HUES6 (cell line): ENCODE measurements at regions not wholly inside any gene's neighbourhood (a gene's known extent, or its start where the extent isn't known, plus 50 kb on each side); places are given as distances from the start of the nearest gene placed in this dataset.

Source experiments
- H3K27ac ChIP-seq: 2 replicates; pipeline ENCODE4 v1.7.0; 2013; ENCODE audit warnings: low read depth, mild to moderate bottlenecking, low read length, inconsistent platforms
- H3K27me3 ChIP-seq: 2 replicates; pipeline ENCODE4 v1.6.1; 2013; ENCODE audit warnings: low read length; ENCODE audit not compliant: control insufficient read depth, insufficient read depth
- H3K36me3 ChIP-seq: 2 replicates; pipeline ENCODE4 v1.6.1; 2013; ENCODE audit warnings: low read length; ENCODE audit not compliant: control insufficient read depth, insufficient read depth
- H3K4me1 ChIP-seq: 2 replicates; pipeline ENCODE4 v1.6.1; 2013; ENCODE audit warnings: low read length; ENCODE audit not compliant: control insufficient read depth, insufficient read depth
- H3K4me3 ChIP-seq: 2 replicates; pipeline ENCODE4 v1.5.1; 2013; ENCODE audit warnings: low read depth, low read length
- H3K9ac ChIP-seq: one replicate; pipeline ENCODE4 v1.6.1; 2013; ENCODE audit warnings: mild to moderate bottlenecking, low read length
- H3K9me3 ChIP-seq: 2 replicates; pipeline ENCODE4 v1.6.1; 2013; ENCODE audit warnings: low read depth, low read length; ENCODE audit not compliant: control insufficient read depth, insufficient read depth

DNA sequence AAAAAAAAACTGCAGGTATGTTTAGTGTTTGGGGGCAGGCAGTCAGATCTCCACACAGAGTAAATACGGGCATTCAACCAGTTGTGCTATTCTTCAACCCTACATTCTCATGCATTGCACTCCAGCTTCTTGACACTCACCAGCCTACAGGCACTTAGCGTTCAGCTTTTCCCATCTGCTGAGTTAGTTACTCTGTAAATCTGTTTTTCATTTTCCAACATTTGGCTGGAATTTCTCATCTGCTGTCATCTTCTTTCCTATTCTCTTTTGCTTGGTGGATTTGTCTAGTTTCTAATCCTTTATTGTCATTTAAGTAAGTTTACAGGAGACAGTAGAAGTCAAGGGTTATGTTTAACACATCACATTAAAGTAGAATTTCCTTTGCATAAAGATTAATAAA is 1318.9 kb downstream of the OLFM4 start:
- no peaks in the 10 kb centered on the region for H3K27me3 ChIP-seq

DNA sequence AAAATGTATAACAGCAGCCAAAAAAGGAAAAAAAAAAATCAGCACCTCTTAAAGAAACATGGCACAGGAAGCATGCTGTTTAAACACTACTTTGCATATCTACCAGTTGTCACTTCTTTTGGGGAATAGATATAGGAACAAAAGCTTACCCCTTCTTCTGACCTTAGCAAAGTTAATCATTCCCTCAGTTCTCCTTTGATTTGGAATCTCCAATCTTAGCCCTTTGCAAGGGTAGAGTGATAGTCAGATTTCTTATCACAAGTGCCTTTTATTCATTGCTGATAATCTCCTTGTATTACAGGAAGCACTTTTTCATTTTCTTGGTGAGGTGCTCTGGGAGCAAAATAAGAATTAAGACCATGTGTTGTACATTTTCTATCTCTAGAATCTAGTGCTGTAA is 1327.6 kb downstream of the OLFM4 start:
- peaks cover 40% of the 10 kb centered on the region for H3K4me1 ChIP-seq
- H3K27ac ChIP-seq, result peak overlapping the region; percentile 69
- H3K36me3 ChIP-seq, result no peaks in the 10 kb centered on the region
- H3K9ac ChIP-seq, result peak overlapping the region; percentile 29
- no peaks in the 10 kb centered on the region for H3K27me3 ChIP-seq
- H3K9me3 ChIP-seq, result no peaks in the 10 kb centered on the region; the same call in 1 of the 2 replicates
- H3K4me3 ChIP-seq, result peak overlapping the region; percentile 12

More for the DNA sequence above, 1318.9 kb downstream of the OLFM4 start:
- Histone ChIP-seq H3K9ac (no peak overlapping the region), H3K36me3 (peaks cover 11% of the 10 kb centered on the region; the same call in 1 of the 2 replicates), H3K4me3 (no peak overlapping the region), H3K4me1 (no peaks in the 10 kb centered on the region), H3K27ac (no peak overlapping the region), H3K9me3 (no peaks in the 10 kb centered on the region)

DNA sequence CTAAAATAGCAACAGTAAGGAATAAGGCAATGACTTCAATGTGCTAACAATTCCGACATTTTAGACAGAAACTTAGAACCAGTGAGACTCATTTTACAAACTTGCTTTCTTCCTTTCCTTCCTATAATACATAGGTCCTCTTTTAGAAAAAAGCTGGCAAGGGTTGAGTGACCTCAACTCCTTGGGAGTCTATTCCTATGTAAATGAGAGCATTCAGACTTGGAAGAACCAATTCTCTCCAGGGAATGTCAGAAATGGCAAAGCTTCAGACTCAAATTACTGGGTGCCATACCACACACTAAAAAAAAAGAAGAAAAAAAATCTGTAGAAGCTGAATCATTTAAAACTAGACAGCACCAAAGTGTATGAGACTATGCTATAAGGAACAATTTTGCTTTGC is 1328.2 kb downstream of the OLFM4 start:
- Histone ChIP-seq H3K27me3 (no peaks in the 10 kb centered on the region), H3K4me1 (peaks cover 40% of the 10 kb centered on the region), H3K27ac (peak overlapping the region; percentile 69), H3K4me3 (peak overlapping the region; percentile 29), H3K36me3 (no peaks in the 10 kb centered on the region), H3K9me3 (no peaks in the 10 kb centered on the region; the same call in 1 of the 2 replicates), H3K9ac (peak overlapping the region; percentile 29)

DNA sequence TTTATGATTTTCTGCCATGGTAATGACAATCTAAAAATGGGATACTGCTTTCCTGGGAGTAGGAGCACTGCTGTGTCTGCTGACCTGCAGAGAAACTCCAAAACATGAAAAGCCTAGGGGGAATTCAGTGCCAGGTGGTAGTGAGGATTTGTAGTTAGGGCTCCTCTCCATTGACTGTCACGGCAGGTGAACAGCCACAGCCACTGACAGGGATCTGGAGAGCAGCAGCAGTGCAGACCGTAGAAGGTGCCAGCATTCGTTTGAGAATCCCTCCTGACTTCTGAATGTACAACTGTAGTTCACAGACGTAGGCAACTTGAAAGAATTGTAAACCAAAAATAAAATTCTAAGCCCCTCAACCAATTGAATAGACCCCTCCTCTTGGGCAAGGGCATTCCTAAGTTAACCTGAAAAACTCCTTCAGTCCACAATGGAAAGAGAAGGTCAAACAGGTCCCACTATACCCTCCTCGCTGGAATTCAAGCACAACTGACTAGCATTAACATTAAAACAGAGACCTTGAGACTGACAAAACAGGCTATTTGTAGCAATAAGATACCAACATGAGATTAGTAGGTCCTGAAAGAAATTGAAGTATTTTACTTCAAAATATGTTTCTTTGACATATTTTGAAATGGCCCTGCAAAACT is 1328.8 kb downstream of the OLFM4 start:
- Histone ChIP-seq H3K9ac (no peak overlapping the region), H3K27ac (peak overlapping the region; percentile 69), H3K36me3 (no peaks in the 10 kb centered on the region), H3K4me1 (peaks cover 40% of the 10 kb centered on the region), H3K27me3 (no peaks in the 10 kb centered on the region), H3K4me3 (peak overlapping the region; percentile 29; the same call in 1 of the 2 replicates), H3K9me3 (no peaks in the 10 kb centered on the region; the same call in 1 of the 2 replicates)

DNA sequence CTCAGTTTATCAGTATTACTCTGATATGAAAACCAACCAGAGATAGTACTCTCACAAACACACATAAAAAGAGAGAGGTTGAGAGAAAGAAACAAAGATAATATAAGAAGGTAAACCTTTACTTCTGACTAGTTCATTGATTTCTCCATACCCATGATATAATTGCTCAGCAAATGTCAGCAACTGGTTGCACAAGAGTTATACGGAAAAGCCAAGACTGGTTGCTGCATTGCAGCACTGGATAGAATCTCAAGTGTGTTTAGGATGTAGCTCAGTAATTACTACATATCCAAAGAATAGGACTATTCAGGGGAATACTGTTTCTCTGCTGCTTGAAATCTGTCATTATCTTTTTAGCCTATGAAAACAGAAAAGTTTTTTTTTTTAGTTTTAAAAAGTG is 1332.8 kb downstream of the OLFM4 start:
- no peak overlapping the region for H3K9ac ChIP-seq

DNA sequence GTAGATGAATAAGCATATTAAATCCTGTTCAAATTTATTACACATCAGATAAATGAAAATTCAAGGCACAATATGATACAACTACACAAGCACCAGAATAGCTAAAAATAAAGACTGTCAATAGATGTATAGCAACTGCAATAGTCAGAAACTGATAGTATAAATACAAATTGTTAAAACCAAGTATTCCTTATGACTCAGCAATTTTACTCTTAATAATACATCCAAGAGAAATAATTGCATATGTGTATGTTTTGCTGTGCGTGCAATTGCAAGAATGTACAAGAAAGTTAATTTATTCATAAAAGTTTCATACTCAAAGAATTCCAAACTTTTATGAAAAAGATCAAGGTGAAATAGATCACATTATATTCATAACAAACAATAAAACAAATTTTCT is 1338.1 kb downstream of the OLFM4 start:
- H3K4me3 ChIP-seq, result no peak overlapping the region
- H3K9me3 ChIP-seq, result no peaks in the 10 kb centered on the region
- no peaks in the 10 kb centered on the region for H3K4me1 ChIP-seq
- no peaks in the 10 kb centered on the region for H3K27me3 ChIP-seq
- no peaks in the 10 kb centered on the region for H3K36me3 ChIP-seq
- no peak overlapping the region for H3K27ac ChIP-seq
- no peak overlapping the region for H3K9ac ChIP-seq

More for the DNA sequence above, 1332.8 kb downstream of the OLFM4 start:
- no peaks in the 10 kb centered on the region for H3K36me3 ChIP-seq
- no peak overlapping the region for H3K27ac ChIP-seq
- H3K9me3 ChIP-seq, result no peaks in the 10 kb centered on the region; the same call in 1 of the 2 replicates
- no peaks in the 10 kb centered on the region for H3K27me3 ChIP-seq
- peaks cover 16% of the 10 kb centered on the region for H3K4me1 ChIP-seq
- H3K4me3 ChIP-seq, result no peak overlapping the region

DNA sequence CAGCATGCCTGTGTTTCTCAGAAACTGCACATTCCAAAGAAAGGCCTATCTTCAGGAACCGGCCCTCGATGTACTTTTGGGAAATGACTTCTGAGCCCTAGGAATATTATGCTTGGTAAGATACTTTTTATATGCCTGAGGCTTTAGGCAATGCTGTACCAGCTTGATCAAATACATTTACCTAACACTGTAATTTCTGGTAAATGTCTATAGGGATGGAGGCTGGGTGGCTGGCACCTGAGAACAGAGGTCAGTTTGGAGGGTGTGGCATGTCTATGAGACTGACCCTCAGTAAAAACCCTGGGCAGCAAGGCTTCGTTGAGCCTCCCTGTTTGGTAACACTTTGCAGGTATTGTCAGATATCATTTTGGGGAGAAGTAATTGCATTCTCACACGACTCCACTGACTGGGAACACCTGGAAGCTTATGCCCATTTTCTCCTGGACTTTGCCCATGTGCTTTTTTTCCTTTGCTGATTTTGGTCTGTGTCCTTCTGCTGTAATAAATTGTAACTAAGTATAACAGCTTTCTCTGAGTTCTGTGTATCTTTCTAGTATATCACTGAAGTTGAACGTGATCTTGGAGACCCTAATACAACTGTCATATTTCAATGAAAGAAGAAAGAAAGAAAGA is 1339.1 kb downstream of the OLFM4 start:
- no peak overlapping the region for H3K27ac ChIP-seq
- H3K9me3 ChIP-seq, result no peaks in the 10 kb centered on the region
- no peaks in the 10 kb centered on the region for H3K36me3 ChIP-seq
- H3K4me3 ChIP-seq, result no peak overlapping the region
- H3K27me3 ChIP-seq, result no peaks in the 10 kb centered on the region
- H3K4me1 ChIP-seq, result peaks cover 1% of the 10 kb centered on the region; the same call in 1 of the 2 replicates
- H3K9ac ChIP-seq, result no peak overlapping the region

DNA sequence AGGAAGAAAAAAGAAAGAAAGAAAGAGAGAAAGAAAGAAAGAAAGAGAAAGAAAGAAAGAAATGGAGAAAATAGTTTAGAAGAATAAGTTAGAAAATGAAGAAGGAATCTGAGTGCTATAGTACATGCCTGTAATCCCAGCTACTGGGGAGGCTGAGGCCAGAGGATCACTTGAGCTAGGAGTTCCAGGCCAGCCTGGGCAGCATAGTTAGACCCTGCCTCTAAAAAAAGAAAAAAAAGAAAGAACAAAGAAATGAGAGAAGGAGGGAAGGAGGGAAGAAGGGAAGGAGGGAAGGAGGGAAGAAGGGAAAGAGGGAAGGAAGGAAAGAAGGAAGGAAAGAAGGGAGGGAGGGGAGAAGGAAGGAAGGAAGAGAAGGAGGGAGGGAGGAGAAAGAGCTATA is 1339.8 kb downstream of the OLFM4 start:
- H3K36me3 ChIP-seq, result no peaks in the 10 kb centered on the region
- H3K9me3 ChIP-seq, result no peaks in the 10 kb centered on the region
- H3K4me1 ChIP-seq, result peaks cover 8% of the 10 kb centered on the region
- H3K27ac ChIP-seq, result no peak overlapping the region
- H3K4me3 ChIP-seq, result no peak overlapping the region
- no peaks in the 10 kb centered on the region for H3K27me3 ChIP-seq
- no peak overlapping the region for H3K9ac ChIP-seq

DNA sequence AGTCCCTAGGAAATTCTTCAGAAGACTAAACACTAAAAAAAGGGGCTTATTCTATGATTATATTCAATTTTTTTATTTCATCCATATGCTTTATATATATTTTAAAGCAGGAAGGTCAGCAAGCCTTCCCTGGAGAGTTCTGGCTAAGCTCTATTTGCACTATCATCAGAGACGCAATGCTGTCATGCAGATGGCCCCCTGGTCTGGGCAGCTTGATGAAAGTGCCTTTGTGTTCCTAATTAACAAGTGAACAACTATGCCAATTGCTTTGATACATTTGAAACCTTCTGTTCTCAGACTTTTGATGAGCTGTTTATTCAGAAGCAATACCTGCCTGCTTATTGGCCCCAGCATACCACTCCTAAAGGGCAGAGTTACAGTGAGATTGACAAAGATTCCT is 1344.6 kb downstream of the OLFM4 start:
- H3K27ac ChIP-seq, result peak overlapping the region; percentile 56; the same call in 1 of the 2 replicates
- 0 out of 2 replicates have a peak overlapping the region, but pooled peaks have one; percentile 8 for H3K4me3 ChIP-seq
- H3K9me3 ChIP-seq, result no peaks in the 10 kb centered on the region
- no peaks in the 10 kb centered on the region for H3K36me3 ChIP-seq
- H3K9ac ChIP-seq, result peak overlapping the region; percentile 7
- H3K27me3 ChIP-seq, result no peaks in the 10 kb centered on the region
- H3K4me1 ChIP-seq, result peaks cover 30% of the 10 kb centered on the region

DNA sequence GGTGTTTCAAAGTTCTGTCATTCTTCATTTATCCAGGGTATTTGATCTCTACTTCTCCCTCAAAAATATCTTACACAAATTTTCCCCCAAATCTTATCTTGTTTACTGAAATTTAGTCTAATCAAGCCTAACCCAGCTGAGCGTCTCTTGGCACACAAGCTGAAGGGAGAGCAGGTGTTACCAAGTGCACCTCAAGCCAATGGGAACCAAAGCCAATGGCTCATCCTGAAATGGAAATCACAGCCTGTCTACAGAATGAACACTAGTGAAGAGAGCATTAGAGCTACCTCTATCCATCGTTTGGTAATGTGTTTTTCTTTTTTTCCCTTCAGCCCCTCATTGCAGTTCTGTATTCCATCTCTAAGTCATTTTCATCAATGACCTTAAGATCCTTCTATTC is 1350.8 kb downstream of the OLFM4 start:
- Histone ChIP-seq H3K4me1 (peaks cover 30% of the 10 kb centered on the region), H3K9ac (no peak overlapping the region), H3K36me3 (no peaks in the 10 kb centered on the region), H3K27ac (no peak overlapping the region), H3K9me3 (no peaks in the 10 kb centered on the region), H3K27me3 (peaks cover 5% of the 10 kb centered on the region; the same call in 1 of the 2 replicates), H3K4me3 (no peak overlapping the region)

DNA sequence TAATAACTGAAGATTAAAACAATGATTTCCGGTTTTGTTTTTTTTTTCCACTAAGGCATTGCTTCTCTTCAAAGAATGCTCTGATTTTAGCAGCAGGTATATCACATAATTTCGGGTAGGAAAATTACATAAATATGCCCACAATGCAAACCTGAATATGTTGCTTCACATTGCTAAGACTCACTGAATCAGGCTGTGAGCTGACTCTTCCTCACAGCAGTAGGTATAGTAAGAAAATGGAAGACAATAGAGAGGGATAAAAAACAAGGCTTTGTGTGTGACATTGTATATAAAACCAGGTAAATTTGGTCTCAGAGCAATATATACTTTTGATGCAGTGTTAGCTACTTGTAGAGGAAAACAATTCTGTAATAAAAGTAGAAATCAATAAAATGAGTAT is 1355.0 kb downstream of the OLFM4 start:
- no peaks in the 10 kb centered on the region for H3K9me3 ChIP-seq
- H3K27me3 ChIP-seq, result peaks cover 47% of the 10 kb centered on the region
- no peak overlapping the region for H3K27ac ChIP-seq
- H3K4me3 ChIP-seq, result no peak overlapping the region
- H3K4me1 ChIP-seq, result peaks cover 31% of the 10 kb centered on the region
- no peak overlapping the region for H3K9ac ChIP-seq
- H3K36me3 ChIP-seq, result no peaks in the 10 kb centered on the region
